IPS DF 4.7 (cell line): ENCODE measurements at regions not wholly inside any gene's neighbourhood (a gene's known extent, or its start where the extent isn't known, plus 50 kb on each side); places are given as distances from the start of the nearest gene placed in this dataset.
"Not testable (repeated sequence)": the region's sequence is repeated elsewhere in the genome, so short reads cannot be mapped to it uniquely, and the experiment has no call there.

Experiments used
- DNase-seq: peaks from one replicate; pipeline ENCODE4 v3.0.0-alpha.2; 2013; ENCODE audit warnings: low spot score; ENCODE audit errors: extremely low read depth

DNA sequence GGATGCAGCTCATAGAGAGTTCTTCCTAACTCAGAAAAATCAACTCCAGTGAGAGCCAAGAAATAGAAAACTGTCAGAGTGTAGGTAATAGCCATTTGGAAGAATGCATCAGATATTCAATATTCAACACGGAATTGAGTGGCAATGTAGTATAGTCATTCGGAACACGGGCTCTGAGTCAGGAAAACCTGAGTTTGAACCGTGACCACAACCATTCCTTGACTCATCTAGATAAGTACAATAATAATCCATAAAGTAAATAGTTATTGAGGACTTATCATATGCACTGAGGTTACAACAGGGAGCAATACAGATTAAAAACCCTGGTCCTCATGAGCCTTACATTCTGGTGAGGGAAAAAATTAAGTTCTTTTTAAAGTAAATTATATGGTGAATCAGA is 62.6 kb upstream of the PHF21A start:
- DNase-seq, result no peak

DNA sequence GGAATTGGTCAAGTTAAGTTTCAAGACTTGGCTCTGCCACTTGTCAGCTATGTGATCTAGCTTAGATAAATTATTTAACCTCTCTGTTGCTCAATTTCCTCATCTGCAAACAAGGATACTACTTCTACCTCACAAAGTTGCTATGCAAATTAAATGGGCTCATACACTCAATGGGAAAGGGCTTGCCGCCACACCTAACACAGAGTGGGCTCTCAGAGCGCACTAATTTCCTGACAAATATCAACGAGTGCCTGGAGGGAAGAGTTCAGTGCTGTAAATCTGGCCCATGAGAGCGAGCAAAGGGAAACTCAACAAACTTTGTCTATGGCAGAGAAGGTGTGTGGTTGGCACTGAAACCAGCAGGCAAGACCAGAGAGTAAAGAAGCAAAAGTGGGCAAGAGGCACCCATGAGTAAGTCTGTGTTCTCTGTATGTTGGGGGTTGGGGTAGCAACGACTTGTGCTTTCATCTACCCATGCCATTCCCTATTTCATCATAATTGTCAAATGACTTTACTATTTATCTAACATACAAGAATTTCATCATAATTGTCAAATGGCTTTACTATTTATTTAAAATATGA is 60.7 kb upstream of the PHF21A start:
- DNase-seq, result no peak

DNA sequence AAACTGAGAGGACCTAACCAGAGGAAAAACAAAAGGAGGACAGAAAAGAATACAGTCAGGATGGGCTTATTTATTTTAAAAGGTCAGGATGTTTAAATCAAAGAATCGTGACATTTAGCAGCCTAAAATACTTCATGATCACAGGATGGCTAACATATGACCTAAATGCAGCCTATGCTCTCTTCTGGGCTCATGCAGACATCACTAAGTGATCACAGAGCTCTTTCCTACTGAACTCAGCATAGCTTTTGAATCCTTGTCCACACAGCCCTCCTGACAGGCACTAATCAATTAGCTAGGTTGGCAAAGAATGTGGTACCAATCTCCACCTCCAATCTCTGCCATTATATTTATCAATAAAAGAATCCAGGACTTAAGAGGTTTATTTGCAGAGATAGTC is 60.1 kb upstream of the PHF21A start:
- no peak for DNase-seq

DNA sequence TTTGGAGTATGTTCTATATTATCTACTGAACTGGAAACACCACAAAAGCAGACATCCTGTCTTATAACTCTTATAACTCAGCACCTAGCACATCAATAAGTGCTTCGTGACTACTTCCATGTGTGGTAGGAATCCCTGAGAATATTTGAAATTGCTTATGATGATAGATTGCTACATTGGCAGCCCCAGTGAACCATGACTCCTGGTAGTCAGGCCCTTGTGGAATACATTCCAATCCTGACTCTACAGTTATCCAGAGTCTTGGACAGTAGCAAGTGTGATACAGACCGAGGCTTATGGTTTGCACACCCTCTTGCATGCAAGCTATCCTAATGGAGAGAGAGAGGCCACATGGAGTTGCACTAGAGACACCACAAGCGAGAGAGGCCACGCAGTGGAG is 59.5 kb upstream of the PHF21A start:
- DNase-seq, result no peak

DNA sequence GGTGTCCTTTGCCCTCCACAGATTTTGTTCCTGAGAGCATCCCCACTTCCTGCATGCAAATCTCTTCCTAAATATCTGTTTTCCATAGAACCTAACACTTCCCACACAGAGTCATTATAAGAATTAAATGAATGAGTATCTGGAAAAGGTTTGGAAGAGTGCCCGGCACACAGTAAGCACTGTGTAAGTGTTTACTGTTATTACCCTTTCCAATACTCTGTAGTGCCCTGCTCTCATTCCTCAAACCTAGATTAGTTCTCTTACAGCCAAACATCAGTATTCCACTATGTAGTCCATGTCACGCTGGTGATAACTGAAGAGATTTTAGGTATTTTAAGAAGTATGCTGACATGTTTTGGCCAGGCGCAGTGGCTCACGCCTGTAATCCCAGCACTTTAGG is 57.3 kb upstream of the PHF21A start:
- no peak for DNase-seq

DNA sequence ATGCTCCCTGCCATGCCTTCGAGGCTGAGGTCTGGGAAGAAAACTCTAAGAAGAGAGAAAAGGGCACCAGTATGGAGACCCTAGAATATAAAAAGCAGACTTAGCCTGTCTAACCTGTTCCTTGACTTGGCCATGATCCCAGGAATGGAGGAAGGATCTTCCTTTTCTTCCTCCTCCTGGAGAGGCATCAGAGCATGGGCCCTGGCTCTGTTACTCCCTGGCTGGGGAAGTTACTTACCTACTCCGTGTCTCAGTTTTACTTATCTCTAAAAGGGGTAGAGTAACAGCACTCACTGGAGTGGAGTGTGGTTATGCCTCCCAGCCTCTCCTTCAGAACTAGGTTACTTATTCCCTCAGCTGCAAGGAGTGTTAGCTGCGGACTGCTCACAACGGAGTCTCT is 55.2 kb upstream of the PHF21A start:
- no peak for DNase-seq

DNA sequence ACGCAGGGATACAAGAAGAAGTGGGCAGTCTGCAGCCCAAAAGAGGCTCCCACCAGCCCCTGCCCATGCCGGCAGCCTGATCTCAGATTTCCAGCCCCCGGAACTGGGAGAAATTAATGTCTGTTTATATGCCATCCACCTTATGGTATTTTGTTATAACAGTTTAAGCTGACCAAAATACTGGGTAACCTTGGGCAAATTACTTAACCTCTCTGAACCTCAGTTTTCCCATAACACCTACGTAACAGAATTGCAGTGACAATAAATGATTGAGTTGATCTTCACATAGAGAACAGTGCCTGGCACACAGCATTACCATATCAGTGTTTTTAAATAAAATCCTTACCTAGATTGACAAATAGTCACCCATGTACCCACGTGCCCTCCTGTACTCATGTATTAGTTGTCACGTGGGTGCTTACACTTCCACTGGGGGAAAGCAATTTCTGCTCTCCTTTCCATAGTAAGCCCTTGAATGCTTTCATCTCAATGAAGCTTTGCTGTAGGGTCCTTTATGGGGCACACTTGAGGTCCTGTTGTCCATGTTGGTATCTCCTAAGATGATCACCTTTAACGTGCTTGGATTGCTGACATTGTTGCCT is 54.2 kb upstream of the PHF21A start:
- no peak for DNase-seq

DNA sequence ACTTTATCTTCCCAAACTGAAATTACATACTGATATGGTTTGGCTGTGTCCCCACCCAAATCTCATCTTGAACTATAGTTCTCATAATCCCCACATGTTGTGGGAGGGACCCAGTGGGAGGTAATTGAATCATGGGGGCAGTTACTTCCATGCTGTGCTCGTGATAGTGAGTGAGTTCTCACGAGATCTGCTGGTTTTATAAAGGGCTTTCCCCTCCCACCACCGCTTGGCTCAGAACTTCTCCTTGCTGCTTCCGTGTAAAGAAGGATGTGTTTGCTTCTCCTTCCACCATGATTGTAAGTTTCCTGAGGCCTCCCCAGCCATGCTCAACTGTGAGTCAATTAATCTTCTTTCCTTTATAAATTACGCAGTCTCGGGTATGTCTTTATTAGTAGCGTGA is 50.4 kb upstream of the PHF21A start:
- DNase-seq, result not testable (repeated sequence)
